GM12875 (cell line): ENCODE measurements at regions not wholly inside any gene's neighbourhood (a gene's known extent, or its start where the extent isn't known, plus 50 kb on each side); places are given as distances from the start of the nearest gene placed in this dataset.

Experiments used
- H3K4me3 ChIP-seq: one replicate; pipeline ENCODE4 v1.5.1; 2011; ENCODE audit warnings: low read depth, low read length, control low read depth
- TF ChIP-seq, protein P1 (sequence below): IDR thresholded peaks from 2 replicates; pipeline ENCODE4 v1.5.1; 2011; ENCODE audit warnings: low read depth, mild to moderate bottlenecking, control low read depth, inconsistent platforms, low read length, moderate library complexity, borderline replicate concordance; ENCODE audit not compliant: insufficient read depth

DNA sequence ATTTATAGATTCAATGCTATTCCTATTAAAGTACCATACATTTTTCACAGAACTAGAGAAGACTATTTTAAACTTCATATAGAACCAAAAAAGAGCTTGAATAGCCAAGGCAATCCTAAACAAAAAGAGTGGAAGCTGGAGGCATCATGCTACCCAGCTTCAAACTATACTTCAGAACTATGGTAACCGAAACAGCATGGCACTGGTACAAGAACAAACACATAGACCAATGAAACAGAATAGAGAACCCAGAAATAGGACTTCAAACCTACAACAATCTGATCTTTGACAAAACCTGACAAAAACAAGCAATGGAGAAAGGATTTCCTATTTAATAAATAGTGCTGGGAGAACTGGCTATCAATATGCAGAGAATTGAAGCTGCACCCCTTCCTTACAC lies 134.2 kb upstream of the PAQR3 start:
- TF ChIP-seq, protein P1, sequence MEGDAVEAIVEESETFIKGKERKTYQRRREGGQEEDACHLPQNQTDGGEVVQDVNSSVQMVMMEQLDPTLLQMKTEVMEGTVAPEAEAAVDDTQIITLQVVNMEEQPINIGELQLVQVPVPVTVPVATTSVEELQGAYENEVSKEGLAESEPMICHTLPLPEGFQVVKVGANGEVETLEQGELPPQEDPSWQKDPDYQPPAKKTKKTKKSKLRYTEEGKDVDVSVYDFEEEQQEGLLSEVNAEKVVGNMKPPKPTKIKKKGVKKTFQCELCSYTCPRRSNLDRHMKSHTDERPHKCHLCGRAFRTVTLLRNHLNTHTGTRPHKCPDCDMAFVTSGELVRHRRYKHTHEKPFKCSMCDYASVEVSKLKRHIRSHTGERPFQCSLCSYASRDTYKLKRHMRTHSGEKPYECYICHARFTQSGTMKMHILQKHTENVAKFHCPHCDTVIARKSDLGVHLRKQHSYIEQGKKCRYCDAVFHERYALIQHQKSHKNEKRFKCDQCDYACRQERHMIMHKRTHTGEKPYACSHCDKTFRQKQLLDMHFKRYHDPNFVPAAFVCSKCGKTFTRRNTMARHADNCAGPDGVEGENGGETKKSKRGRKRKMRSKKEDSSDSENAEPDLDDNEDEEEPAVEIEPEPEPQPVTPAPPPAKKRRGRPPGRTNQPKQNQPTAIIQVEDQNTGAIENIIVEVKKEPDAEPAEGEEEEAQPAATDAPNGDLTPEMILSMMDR, result no peak

DNA sequence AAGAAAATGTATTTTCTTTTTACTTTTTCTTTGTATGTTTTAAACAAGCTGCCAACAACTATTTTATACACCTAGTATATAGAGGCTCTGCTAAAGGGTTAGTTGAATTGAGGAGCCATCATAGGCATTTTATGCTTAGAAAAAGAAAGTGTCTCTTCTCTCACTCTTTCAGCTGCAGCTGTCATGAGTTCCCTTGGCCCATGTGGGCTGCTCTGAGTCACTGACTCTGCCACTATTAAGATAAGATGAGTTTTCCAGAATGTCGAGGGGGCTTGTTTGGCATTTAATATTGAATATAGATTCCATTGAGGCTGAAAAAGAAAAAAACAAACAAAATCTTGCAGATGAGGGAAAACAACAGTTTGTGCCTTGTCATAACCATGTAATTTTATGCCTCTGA lies 126.0 kb upstream of the PAQR3 start:
- TF ChIP-seq, protein P1, result no peak
- no peak overlapping the region for H3K4me3 ChIP-seq

More for the DNA sequence above, 134.2 kb upstream of the PAQR3 start:
- no peak overlapping the region for H3K4me3 ChIP-seq

DNA sequence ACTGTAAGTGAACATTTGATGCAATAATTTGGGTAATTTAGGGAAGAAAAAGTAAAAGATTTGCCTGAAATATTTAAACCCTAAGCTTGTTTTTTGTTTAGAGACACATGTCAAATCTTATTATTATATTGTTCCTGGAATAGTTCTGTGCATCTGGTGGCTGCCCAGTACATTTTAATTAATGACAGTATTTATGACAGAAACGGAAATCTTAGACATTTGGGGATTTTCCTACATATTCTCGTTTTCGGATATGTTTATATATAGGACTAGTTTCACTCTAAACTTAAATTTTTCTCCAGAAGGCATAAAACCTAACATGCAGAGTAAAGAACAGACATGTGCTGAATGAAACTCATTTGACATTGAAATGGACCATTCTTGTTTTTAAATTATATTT lies 125.6 kb upstream of the PAQR3 start:
- H3K4me3 ChIP-seq, result no peak overlapping the region
- TF ChIP-seq, protein P1, result no peak

DNA sequence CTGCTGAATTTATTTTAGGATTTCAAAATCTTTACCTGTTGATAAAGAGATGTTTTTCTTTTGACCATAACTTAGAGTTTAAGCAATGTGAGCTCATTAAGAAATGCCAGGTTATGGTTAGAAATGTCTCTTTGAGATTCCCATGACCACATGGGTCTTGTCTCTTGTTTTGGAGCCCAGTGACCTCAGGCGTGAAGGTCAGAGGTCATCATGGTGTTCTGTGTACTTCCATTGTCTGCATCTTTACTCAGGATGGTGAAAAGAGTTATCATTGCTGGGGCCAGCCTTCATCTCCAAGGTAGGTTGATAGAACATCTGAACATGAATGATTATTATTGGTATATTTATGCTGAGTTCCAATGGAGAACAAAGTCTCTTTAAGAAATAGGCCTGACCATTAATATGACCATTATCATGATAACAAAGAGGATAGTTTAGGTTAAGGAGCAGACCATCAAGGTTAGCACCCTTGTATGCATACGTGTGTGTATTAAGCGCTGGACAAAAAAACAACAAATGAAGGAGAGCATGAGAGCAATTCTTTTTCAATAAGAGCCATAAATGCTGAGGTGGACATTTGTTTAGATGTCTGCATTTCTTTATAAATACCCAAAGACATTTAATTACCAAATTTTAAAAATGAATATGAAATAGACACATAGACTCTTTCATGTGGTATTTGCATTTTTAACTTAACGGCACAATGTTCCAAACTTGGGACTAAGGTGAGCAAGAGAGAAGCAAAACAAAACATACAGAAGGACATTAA lies 120.6 kb upstream of the PAQR3 start:
- H3K4me3 ChIP-seq, result no peak overlapping the region
- TF ChIP-seq, protein P1, result no peak

DNA sequence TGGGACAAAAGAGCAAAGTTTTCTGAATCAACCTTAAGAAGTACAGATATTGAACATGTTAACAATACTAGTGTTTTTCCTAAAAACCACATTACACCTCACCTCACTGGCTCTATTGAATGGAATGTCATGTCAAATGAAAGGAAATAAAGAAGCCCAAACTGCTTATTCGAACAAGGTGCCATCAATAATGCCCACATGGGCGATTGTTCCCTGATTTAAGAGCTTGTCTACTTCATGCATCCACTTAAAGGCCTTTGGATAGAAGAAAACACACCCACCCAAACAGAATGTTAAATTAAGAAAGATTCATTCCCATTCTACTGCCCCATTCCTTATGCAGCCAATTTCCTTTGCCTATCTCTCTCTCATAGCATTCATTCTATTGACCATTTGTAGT lies 118.5 kb upstream of the PAQR3 start:
- TF ChIP-seq, protein P1, result no peak
- H3K4me3 ChIP-seq, result no peak overlapping the region

DNA sequence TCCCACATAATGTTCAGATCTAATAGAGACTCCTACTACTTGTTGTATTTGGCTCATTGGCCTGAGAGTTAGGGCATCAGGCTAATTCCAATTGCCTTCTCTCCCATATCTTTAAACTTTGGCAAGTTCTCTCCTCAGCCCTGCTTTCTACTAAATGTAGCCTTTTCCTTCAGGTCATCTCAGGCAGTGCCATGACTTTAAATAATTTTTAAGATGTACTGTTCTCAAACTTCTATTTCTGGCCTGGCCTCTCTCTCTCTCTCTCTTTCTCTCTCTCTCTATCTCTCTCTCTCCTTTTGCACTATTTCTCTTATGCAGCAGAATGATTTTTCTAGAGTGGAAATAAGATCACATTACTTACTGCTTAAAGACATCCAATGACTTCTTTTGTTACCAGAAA lies 114.5 kb upstream of the PAQR3 start:
- TF ChIP-seq, protein P1, result no peak
- H3K4me3 ChIP-seq, result no peak overlapping the region

DNA sequence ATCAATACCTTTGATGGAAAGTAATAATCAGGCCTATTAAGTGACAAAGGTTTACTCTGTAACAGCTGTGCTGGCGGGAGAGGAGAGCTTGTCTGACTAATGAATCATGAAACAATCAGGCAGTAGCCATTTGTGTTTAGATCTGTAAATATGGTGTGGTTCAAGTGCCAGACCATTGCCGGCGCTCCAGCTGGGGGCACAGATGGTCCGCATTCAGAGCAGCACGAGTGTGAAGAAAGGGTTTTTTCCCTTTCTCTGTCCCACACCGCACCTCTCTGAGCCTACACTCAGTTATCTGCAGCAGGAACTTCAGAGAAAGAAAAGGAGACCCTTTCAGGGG lies 111.3 kb upstream of the PAQR3 start:
- TF ChIP-seq, protein P1, result no peak
- H3K4me3 ChIP-seq, result no peak overlapping the region
